ENCODE measurements at regions not wholly inside any gene's neighbourhood (a gene's known extent, or its start where the extent isn't known, plus 50 kb on each side); places are given as distances from the start of the nearest gene placed in this dataset.

DNA sequence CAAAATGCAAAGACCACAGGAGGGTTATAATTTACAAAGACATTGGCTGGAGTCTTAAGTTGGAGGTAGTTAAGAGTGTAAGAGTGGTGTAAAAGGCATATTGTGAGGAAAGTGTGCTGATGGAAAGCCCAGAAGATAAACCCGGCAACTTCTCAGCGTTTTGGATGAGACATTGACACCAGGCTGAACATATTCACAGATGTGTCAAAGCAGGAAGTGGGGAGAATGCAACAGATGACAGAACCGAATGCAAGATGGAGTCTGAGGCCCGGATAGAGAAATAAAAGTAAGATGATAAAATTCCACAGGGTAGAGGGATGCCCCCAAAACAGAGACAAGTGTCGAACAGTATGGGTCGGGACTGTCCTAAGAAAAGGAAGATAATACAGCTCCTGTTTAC lies 230.4 kb upstream of the TMEM72 start:
- no peak overlapping the region for H3K9ac ChIP-seq (ENCODE audit: low read length in 2 of 2)
- no peaks in the 10 kb centered on the region for H3K4me1 ChIP-seq (ENCODE audit: control insufficient read depth, insufficient read depth, low read length)
- H3K27me3 ChIP-seq (ENCODE audit: control insufficient read depth in 1 of 2, insufficient read depth in 2 of 2, low read length in 2 of 2), result no peaks in the 10 kb centered on the region
- H3K27ac ChIP-seq (ENCODE audit: low read length), result no peak overlapping the region
- H3K4me3 ChIP-seq (ENCODE audit: low read length in 2 of 2), result no peak overlapping the region
- no peaks in the 10 kb centered on the region for H3K36me3 ChIP-seq (ENCODE audit: control insufficient read depth in 2 of 2, insufficient read depth in 2 of 2, low read length in 2 of 2)
- no peaks in the 10 kb centered on the region for H3K9me3 ChIP-seq (ENCODE audit: control insufficient read depth in 2 of 2, low read length in 2 of 2)

DNA sequence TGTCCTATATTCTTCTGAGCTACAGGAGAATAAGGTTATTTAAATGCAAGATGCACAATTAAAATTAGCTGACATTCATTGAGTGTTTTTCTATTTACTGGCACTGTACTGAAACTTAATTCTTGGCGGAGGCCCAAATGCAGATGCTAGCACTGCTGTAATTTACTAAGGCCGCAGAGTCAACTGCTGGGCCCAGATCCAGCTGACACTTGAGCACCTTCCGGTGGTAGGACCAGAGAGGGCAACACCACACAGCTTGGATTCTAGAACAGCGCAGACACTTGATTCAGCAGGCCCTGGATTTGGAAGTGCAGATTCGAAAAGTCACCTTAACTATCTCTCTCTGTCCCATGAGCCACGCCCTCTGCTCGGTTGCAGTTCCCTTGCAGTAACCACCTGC lies 228.6 kb upstream of the TMEM72 start:
- Histone ChIP-seq H3K4me3 (ENCODE audit: low read length in 2 of 2) (no peak overlapping the region), H3K4me1 (ENCODE audit: control insufficient read depth, insufficient read depth, low read length) (no peaks in the 10 kb centered on the region), H3K9ac (ENCODE audit: low read length in 2 of 2) (no peak overlapping the region), H3K9me3 (ENCODE audit: control insufficient read depth in 2 of 2, low read length in 2 of 2) (no peaks in the 10 kb centered on the region), H3K36me3 (ENCODE audit: control insufficient read depth in 2 of 2, insufficient read depth in 2 of 2, low read length in 2 of 2) (no peaks in the 10 kb centered on the region), H3K27ac (ENCODE audit: low read length) (no peak overlapping the region), H3K27me3 (ENCODE audit: control insufficient read depth in 1 of 2, insufficient read depth in 2 of 2, low read length in 2 of 2) (no peaks in the 10 kb centered on the region)

DNA sequence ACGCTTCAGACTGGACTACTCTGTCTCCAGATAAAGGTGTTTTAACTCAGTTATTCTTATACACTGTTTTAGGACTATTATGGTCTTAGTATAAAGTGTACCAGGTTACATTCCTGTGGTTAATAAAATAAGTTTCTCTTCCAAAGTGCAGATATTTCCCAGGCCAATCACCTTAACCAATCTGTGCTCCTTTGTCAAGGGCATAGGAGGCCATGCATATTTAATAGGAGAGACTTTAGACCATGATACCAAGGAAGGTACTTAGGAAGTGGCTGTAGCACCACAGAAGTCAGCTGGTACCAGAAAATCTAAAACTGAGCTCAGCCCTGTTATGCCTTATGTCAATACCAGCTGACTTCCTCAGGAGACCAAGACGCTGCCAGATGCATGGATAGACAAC lies 226.5 kb upstream of the TMEM72 start:
- H3K9ac ChIP-seq (ENCODE audit: low read length in 2 of 2), result no peak overlapping the region
- H3K9me3 ChIP-seq (ENCODE audit: control insufficient read depth in 2 of 2, low read length in 2 of 2), result no peaks in the 10 kb centered on the region
- H3K4me3 ChIP-seq (ENCODE audit: low read length in 2 of 2), result no peak overlapping the region
- H3K36me3 ChIP-seq (ENCODE audit: control insufficient read depth in 2 of 2, insufficient read depth in 2 of 2, low read length in 2 of 2), result no peaks in the 10 kb centered on the region
- H3K27me3 ChIP-seq (ENCODE audit: control insufficient read depth in 1 of 2, insufficient read depth in 2 of 2, low read length in 2 of 2), result no peaks in the 10 kb centered on the region
- no peak overlapping the region for H3K27ac ChIP-seq (ENCODE audit: low read length)
- no peaks in the 10 kb centered on the region for H3K4me1 ChIP-seq (ENCODE audit: control insufficient read depth, insufficient read depth, low read length)

DNA sequence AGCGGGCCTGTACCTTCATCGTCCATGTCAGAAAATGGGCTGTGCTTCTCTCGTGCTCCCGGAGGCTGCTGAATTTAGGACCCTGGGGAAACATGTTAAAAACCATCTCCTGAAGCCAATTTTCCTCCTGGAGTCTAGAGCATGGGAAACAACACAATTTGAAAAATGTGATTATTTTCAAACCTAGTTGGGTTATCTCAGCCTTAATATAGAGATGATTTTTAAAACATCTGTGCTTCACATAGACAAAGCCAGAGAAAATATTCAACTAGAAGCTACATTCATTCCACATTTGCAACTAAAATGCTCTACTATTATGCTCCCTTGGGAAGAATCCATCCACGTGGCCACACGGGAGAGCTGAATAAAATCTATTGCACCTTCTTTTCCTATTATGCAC lies 225.9 kb upstream of the TMEM72 start:
- Histone ChIP-seq H3K27me3 (ENCODE audit: control insufficient read depth in 1 of 2, insufficient read depth in 2 of 2, low read length in 2 of 2) (no peaks in the 10 kb centered on the region), H3K36me3 (ENCODE audit: control insufficient read depth in 2 of 2, insufficient read depth in 2 of 2, low read length in 2 of 2) (no peaks in the 10 kb centered on the region), H3K27ac (ENCODE audit: low read length) (no peak overlapping the region), H3K4me1 (ENCODE audit: control insufficient read depth, insufficient read depth, low read length) (no peaks in the 10 kb centered on the region), H3K4me3 (ENCODE audit: low read length in 2 of 2) (no peak overlapping the region), H3K9me3 (ENCODE audit: control insufficient read depth in 2 of 2, low read length in 2 of 2) (no peaks in the 10 kb centered on the region), H3K9ac (ENCODE audit: low read length in 2 of 2) (no peak overlapping the region)

DNA sequence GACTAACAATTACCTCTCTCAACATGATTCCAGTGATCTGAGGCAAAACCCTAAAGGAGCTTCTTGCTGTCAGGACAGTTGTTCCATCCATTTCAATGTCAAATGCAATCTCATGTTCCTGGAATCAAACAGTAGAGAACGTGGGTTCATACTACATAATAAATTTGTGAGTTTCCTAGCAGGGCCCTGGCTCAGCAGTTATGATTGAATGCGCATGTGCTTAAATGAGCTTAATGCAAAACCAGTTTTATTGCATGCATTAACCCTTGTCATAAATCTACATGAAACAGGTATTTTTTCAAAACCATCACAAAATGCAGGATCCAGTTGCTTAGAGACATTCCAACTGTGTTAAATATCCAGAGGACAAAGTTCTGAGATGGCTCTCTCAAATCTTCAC lies 225.4 kb upstream of the TMEM72 start:
- no peak overlapping the region for H3K4me3 ChIP-seq (ENCODE audit: low read length in 2 of 2)
- no peak overlapping the region for H3K9ac ChIP-seq (ENCODE audit: low read length in 2 of 2)
- no peaks in the 10 kb centered on the region for H3K4me1 ChIP-seq (ENCODE audit: control insufficient read depth, insufficient read depth, low read length)
- H3K9me3 ChIP-seq (ENCODE audit: control insufficient read depth in 2 of 2, low read length in 2 of 2), result no peaks in the 10 kb centered on the region
- H3K36me3 ChIP-seq (ENCODE audit: control insufficient read depth in 2 of 2, insufficient read depth in 2 of 2, low read length in 2 of 2), result no peaks in the 10 kb centered on the region
- no peak overlapping the region for H3K27ac ChIP-seq (ENCODE audit: low read length)
- no peaks in the 10 kb centered on the region for H3K27me3 ChIP-seq (ENCODE audit: control insufficient read depth in 1 of 2, insufficient read depth in 2 of 2, low read length in 2 of 2)

DNA sequence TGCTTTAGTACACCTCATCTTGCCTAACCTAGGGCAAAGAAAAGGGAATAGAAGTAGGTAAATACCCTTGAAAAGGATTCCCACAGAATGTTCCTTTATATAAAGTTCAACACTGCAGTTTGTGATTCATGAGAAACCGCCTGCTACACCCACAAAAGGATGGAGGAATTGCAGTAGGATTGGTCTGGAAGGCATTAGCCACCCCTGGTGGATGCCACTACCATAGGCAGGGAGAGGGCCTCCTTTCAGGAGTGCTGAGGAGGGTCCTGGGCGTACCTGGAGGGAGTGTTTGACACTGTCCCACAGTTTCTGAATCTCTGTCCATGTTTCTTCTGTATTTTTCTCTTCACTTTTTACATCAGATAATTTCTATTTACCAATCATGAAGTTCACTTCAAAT lies 221.8 kb upstream of the TMEM72 start:
- H3K4me3 ChIP-seq (ENCODE audit: low read length in 2 of 2), result no peak overlapping the region
- no peak overlapping the region for H3K9ac ChIP-seq (ENCODE audit: low read length in 2 of 2)
- no peaks in the 10 kb centered on the region for H3K27me3 ChIP-seq (ENCODE audit: control insufficient read depth in 1 of 2, insufficient read depth in 2 of 2, low read length in 2 of 2)
- H3K4me1 ChIP-seq (ENCODE audit: control insufficient read depth, insufficient read depth, low read length), result no peaks in the 10 kb centered on the region
- no peaks in the 10 kb centered on the region for H3K9me3 ChIP-seq (ENCODE audit: control insufficient read depth in 2 of 2, low read length in 2 of 2)
- H3K27ac ChIP-seq (ENCODE audit: low read length), result no peak overlapping the region
- H3K36me3 ChIP-seq (ENCODE audit: control insufficient read depth in 2 of 2, insufficient read depth in 2 of 2, low read length in 2 of 2), result no peaks in the 10 kb centered on the region

DNA sequence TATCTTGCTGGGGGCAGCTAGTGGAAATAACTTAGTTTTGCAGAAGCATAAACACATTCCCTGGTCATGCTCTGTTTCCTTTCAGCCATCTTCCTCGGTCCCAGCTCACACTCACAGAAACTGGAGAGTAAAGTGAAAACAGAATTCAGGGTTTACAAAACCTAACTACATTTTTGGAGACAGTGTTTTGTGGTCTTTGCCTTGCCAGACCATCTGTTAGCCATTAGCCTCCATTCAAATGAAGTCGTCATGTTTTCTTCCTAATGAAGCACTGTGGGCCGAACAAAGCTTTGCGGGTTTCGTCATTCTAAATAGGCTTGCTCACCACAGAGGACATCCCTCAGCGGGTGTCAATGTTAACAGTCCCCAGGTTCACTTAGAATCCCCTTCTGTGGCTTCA lies 214.6 kb upstream of the TMEM72 start:
- no peaks in the 10 kb centered on the region for H3K36me3 ChIP-seq (ENCODE audit: control insufficient read depth in 2 of 2, insufficient read depth in 2 of 2, low read length in 2 of 2)
- H3K9ac ChIP-seq (ENCODE audit: low read length in 2 of 2), result no peak overlapping the region
- H3K27ac ChIP-seq (ENCODE audit: low read length), result no peak overlapping the region

DNA sequence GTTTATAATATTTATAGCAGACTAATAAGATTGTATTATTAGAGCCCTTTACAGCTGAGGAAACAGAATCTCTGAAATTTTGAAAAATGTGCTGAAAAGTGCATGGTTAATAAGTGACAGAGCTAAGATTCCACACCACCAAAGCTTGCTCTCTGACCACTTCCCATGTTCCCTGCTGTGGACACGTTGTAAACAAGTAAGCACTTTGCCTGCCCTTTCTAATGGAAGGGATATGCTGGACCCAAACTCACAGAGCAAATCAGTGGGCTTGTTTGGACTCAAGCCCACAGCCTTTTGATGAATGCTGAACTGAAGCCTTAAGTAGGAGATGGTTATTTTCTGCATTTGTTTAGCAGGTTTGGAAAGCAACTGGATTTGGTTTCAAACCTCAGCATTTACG lies 214.0 kb upstream of the TMEM72 start:
- Histone ChIP-seq H3K27me3 (ENCODE audit: control insufficient read depth in 1 of 2, insufficient read depth in 2 of 2, low read length in 2 of 2) (no peaks in the 10 kb centered on the region), H3K27ac (ENCODE audit: low read length) (no peak overlapping the region), H3K4me1 (ENCODE audit: control insufficient read depth, insufficient read depth, low read length) (no peaks in the 10 kb centered on the region), H3K9ac (ENCODE audit: low read length in 2 of 2) (no peak overlapping the region), H3K36me3 (ENCODE audit: control insufficient read depth in 2 of 2, insufficient read depth in 2 of 2, low read length in 2 of 2) (no peaks in the 10 kb centered on the region), H3K9me3 (ENCODE audit: control insufficient read depth in 2 of 2, low read length in 2 of 2) (peaks cover 3 to 9% of the 10 kb centered on the region in 2 donors), H3K4me3 (ENCODE audit: low read length in 2 of 2) (no peak overlapping the region)

More for the DNA sequence above, 214.6 kb upstream of the TMEM72 start:
- Histone ChIP-seq H3K4me1 (ENCODE audit: control insufficient read depth, insufficient read depth, low read length) (no peaks in the 10 kb centered on the region), H3K9me3 (ENCODE audit: control insufficient read depth in 2 of 2, low read length in 2 of 2) (peaks cover under 1 to 9% of the 10 kb centered on the region in 2 donors), H3K4me3 (ENCODE audit: low read length in 2 of 2) (no peak overlapping the region), H3K27me3 (ENCODE audit: control insufficient read depth in 1 of 2, insufficient read depth in 2 of 2, low read length in 2 of 2) (no peaks in the 10 kb centered on the region)

DNA sequence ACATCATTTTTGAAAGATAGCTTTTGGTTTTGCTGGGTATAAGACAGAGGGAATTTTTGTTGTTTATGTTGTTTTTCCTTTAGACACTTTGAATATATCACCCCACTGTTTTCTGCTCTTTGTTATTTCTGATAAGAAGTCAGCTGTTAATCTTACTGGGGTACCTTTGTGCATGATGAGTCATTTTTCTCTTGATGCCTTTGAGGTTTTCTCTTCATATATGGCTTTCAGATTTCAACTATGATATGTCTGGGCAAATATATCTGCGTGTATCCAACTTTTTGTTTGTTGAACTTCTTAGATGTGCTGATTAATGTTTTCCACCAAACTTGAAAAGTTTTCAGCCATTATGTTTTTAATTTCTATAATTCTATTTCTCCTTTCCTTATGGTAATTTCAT lies 208.6 kb upstream of the TMEM72 start:
- Histone ChIP-seq H3K27ac (ENCODE audit: low read length) (no peak overlapping the region), H3K27me3 (ENCODE audit: control insufficient read depth in 1 of 2, insufficient read depth in 2 of 2, low read length in 2 of 2) (no peaks in the 10 kb centered on the region), H3K9ac (ENCODE audit: low read length in 2 of 2) (no peak overlapping the region), H3K4me3 (ENCODE audit: low read length in 2 of 2) (no peak overlapping the region), H3K36me3 (ENCODE audit: control insufficient read depth in 2 of 2, insufficient read depth in 2 of 2, low read length in 2 of 2) (no peaks in the 10 kb centered on the region), H3K4me1 (ENCODE audit: control insufficient read depth, insufficient read depth, low read length) (no peaks in the 10 kb centered on the region), H3K9me3 (ENCODE audit: control insufficient read depth in 2 of 2, low read length in 2 of 2) (peaks cover 6 to 9% of the 10 kb centered on the region in 2 donors)

DNA sequence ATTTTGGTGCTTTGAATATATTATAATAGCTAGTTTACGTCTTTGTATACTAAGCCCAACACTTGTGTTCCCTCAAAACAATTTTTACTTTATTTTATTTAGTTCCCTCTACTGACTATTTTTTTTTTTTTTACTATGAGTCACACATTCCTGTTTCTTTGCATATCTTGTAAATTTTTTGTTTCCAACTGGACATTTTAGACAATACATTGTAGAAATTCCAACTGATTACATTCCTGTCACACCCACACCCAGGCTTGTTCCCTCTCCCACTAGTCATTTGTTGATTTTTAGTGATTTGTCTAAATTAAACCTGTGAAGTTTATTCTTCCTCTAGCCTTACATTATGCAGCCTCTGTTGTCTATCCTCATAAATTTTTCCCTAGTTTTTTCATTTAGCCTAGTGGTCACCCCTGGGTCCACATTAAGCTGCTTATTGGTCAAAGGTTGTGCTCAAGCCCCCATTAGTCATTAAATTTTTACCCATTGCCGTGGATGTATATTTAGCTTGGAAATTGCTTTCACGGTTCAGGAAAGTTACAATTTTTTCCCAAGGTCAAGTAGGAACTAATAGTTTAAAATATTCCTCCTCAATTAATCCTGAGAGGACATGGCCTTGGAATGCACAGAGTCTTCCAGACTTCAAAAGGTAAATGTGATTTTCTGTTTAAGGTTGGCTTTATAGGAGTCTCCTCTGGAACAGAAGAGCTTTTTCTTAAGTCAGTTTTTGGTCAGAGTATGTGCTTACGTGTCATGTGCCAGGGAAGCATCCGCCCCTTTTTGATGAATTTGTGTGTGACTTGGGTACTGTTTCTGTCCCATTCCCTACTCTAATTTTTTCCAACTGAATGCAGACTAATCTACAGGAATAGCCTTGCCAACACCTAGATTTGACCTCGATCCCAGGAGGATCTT lies 207.6 kb upstream of the TMEM72 start:
- H3K9me3 ChIP-seq (ENCODE audit: control insufficient read depth in 2 of 2, low read length in 2 of 2), result peaks cover 6 to 9% of the 10 kb centered on the region in 2 donors
- H3K9ac ChIP-seq (ENCODE audit: low read length in 2 of 2), result no peak overlapping the region
- H3K27me3 ChIP-seq (ENCODE audit: control insufficient read depth in 1 of 2, insufficient read depth in 2 of 2, low read length in 2 of 2), result no peaks in the 10 kb centered on the region
- H3K27ac ChIP-seq (ENCODE audit: low read length), result no peak overlapping the region
- H3K4me1 ChIP-seq (ENCODE audit: control insufficient read depth, insufficient read depth, low read length), result no peaks in the 10 kb centered on the region
- no peaks in the 10 kb centered on the region for H3K36me3 ChIP-seq (ENCODE audit: control insufficient read depth in 2 of 2, insufficient read depth in 2 of 2, low read length in 2 of 2)
- H3K4me3 ChIP-seq (ENCODE audit: low read length in 2 of 2), result no peak overlapping the region

DNA sequence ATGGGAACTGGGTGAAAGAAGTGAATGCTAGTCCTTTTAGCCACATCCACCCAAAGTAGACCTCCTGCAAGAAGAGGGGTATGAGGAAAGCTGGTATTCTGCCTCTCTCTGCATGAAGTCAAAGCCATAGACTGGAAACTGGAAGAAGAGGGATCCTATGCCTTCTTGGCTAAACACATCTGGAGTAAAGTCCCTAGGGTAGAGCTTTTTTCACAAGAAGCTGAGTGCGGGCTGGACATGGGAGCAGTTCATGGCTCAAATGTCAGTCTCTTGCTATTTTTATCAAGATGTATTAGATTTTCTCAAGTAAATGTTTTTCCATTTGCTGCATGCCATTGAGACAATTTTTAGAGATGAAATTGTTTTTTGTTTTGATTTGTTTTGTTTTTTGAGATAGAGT lies 206.5 kb upstream of the TMEM72 start:
- Histone ChIP-seq H3K9me3 (ENCODE audit: control insufficient read depth in 2 of 2, low read length in 2 of 2) (peaks cover 6 to 9% of the 10 kb centered on the region in 2 donors), H3K4me3 (ENCODE audit: low read length in 2 of 2) (no peak overlapping the region), H3K27ac (ENCODE audit: low read length) (no peak overlapping the region), H3K36me3 (ENCODE audit: control insufficient read depth in 2 of 2, insufficient read depth in 2 of 2, low read length in 2 of 2) (no peaks in the 10 kb centered on the region), H3K27me3 (ENCODE audit: control insufficient read depth in 1 of 2, insufficient read depth in 2 of 2, low read length in 2 of 2) (no peaks in the 10 kb centered on the region), H3K9ac (ENCODE audit: low read length in 2 of 2) (no peak overlapping the region), H3K4me1 (ENCODE audit: control insufficient read depth, insufficient read depth, low read length) (no peaks in the 10 kb centered on the region)
